ENCODE measurements at regions not wholly inside any gene's neighbourhood (a gene's known extent, or its start where the extent isn't known, plus 50 kb on each side); places are given as distances from the start of the nearest gene placed in this dataset.
"Not testable (repeated sequence)": the region's sequence is repeated elsewhere in the genome, so short reads cannot be mapped to it uniquely, and the experiment has no call there.

DNA sequence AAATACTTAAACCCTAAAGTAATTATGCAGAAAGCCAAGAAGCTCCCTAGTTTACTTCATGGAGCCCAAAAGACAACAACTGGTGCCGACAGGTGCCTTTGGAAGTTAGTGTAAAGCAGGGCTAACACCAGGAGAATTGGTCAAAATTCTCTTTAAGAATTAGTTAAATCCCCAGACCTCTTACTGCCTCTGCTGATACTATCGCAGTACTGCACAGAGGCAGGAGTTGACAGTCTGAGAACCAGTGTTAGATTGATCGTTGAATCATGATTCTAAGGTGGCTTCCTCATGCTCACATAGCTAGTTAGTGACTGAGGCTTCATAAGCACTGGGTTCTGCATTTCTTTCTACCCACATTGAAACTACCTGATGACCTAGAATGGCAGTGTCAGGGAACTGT lies 445.0 kb downstream of the XIRP2 start:
- no peaks in the 10 kb centered on the region for H3K4me1 Mint-ChIP-seq
- no peaks in the 10 kb centered on the region for H3K4me1 ChIP-seq (ENCODE audit: control insufficient read depth, insufficient read depth, low read length)
- WGBS (ENCODE audit: insufficient coverage), result 80% methylated on average over 3 of the region's 3 CpGs
- H3K36me3 Mint-ChIP-seq, result no peaks in the 10 kb centered on the region
- ATAC-seq (no peak), DNase-seq (no peak)
- intact Hi-C loops (cut with micrococcal nuclease), result no loop called here
- no peak for TF ChIP-seq CTCF (IDR thresholded peaks at IDR 0.05)
- H3K9me3 ChIP-seq (ENCODE audit: control insufficient read depth, insufficient read depth, low read length), result no peaks in the 10 kb centered on the region
- no peaks in the 10 kb centered on the region for H3K36me3 ChIP-seq (ENCODE audit: control insufficient read depth, insufficient read depth, low read length)
- H3K27me3 Mint-ChIP-seq (ENCODE audit: low read depth in 2 of 2), result no peaks in the 10 kb centered on the region
- no peak overlapping the region for H3K27ac Mint-ChIP-seq
- no peak overlapping the region for H3K27ac ChIP-seq (ENCODE audit: low read length)
- H3K27me3 ChIP-seq (ENCODE audit: control insufficient read depth, insufficient read depth, low read length), result no peaks in the 10 kb centered on the region
- no peak overlapping the region for H3K4me3 ChIP-seq (ENCODE audit: low read length)
- no peak overlapping the region for H3K4me3 Mint-ChIP-seq
- H3K9me3 Mint-ChIP-seq, result peaks cover 2 to 7% of the 10 kb centered on the region in 2 donors

DNA sequence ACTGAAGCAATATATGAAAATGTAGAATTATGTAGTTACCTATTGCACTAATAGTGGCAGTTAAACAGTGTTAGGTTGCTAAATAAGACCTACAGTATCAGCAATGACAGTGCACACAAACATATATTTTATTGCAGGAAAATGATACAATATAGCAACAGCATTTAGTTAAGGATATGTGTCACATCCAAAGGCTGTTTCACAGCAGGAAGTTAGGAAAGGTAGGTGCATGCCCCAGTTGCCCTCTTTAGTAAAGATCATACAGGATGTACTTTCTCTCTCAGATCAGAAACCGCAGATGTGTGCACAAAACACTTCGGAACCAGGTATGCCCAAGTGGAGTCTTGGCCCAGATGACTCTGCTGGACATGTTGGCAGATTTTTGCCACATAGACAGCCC lies 444.1 kb downstream of the XIRP2 start:
- no peaks in the 10 kb centered on the region for H3K4me1 ChIP-seq (ENCODE audit: control insufficient read depth, insufficient read depth, low read length)
- no peaks in the 10 kb centered on the region for H3K9me3 ChIP-seq (ENCODE audit: control insufficient read depth, insufficient read depth, low read length)
- Mint-ChIP-seq H3K27ac (no peak overlapping the region), H3K9me3 (peaks cover 2 to 7% of the 10 kb centered on the region in 2 donors), H3K27me3 (ENCODE audit: low read depth in 2 of 2) (no peaks in the 10 kb centered on the region), H3K36me3 (no peaks in the 10 kb centered on the region), H3K4me1 (no peaks in the 10 kb centered on the region), H3K4me3 (no peak overlapping the region)
- no peak for TF ChIP-seq CTCF (IDR thresholded peaks at IDR 0.05)
- no peak overlapping the region for H3K4me3 ChIP-seq (ENCODE audit: low read length)
- WGBS (ENCODE audit: insufficient coverage), result 82% methylated on average over 2 of the region's 2 CpGs
- no peak for DNase-seq
- intact Hi-C loops (cut with micrococcal nuclease), result no loop called here
- H3K27ac ChIP-seq (ENCODE audit: low read length), result no peak overlapping the region
- no peaks in the 10 kb centered on the region for H3K36me3 ChIP-seq (ENCODE audit: control insufficient read depth, insufficient read depth, low read length)
- no peak for ATAC-seq
- H3K27me3 ChIP-seq (ENCODE audit: control insufficient read depth, insufficient read depth, low read length), result no peaks in the 10 kb centered on the region

GRCh38 chr2:167331636-167332232 lies 443.5 kb downstream of the XIRP2 start:
- H3K9me3 Mint-ChIP-seq, result peaks cover 2 to 7% of the 10 kb centered on the region in 2 donors
- Histone ChIP-seq H3K4me1 (ENCODE audit: control insufficient read depth, insufficient read depth, low read length) (no peaks in the 10 kb centered on the region), H3K4me3 (ENCODE audit: low read length) (no peak overlapping the region), H3K27ac (ENCODE audit: low read length) (no peak overlapping the region), H3K27me3 (ENCODE audit: control insufficient read depth, insufficient read depth, low read length) (no peaks in the 10 kb centered on the region), H3K9me3 (ENCODE audit: control insufficient read depth, insufficient read depth, low read length) (no peaks in the 10 kb centered on the region), H3K36me3 (ENCODE audit: control insufficient read depth, insufficient read depth, low read length) (no peaks in the 10 kb centered on the region)
- H3K27me3 Mint-ChIP-seq (ENCODE audit: low read depth in 2 of 2), result no peaks in the 10 kb centered on the region
- DNase-seq (no peak), ATAC-seq (no peak)
- no peak for TF ChIP-seq CTCF (IDR thresholded peaks at IDR 0.05)
- intact Hi-C loops (cut with micrococcal nuclease), result no loop called here
- H3K36me3 Mint-ChIP-seq, result no peaks in the 10 kb centered on the region
- no peak overlapping the region for H3K27ac Mint-ChIP-seq
- 87% methylated on average over 5 of the region's 5 CpGs for WGBS (ENCODE audit: insufficient coverage)
- no peak overlapping the region for H3K4me3 Mint-ChIP-seq
- no peaks in the 10 kb centered on the region for H3K4me1 Mint-ChIP-seq

DNA sequence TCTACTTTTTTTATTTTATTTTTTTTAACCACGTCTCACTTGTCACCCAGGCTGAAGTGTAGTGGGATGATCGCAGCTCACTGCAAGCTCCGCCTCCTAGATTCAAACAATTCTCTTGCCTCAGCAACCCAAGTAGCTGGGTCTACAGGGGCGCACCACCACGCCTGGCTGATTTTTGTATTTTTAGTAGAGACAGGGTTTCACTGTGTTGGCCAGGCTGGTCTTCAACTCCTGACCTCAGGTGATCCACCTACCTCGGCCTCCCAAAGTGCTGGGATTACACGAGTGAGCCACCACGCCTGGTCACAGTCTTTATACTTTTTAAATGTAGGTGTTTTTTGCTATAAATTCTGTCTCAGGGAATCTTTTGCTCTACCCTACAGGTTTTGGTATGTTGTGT lies 440.5 kb downstream of the XIRP2 start:
- DNase-seq; H3K4me3 ChIP-seq (ENCODE audit: low read length); ATAC-seq; H3K4me1 ChIP-seq (ENCODE audit: control insufficient read depth, insufficient read depth, low read length); intact Hi-C loops (cut with micrococcal nuclease); H3K27me3 Mint-ChIP-seq (ENCODE audit: low read depth in 2 of 2); H3K9me3 Mint-ChIP-seq; H3K27ac Mint-ChIP-seq; H3K4me3 Mint-ChIP-seq; H3K27me3 ChIP-seq (ENCODE audit: control insufficient read depth, insufficient read depth, low read length); H3K36me3 ChIP-seq (ENCODE audit: control insufficient read depth, insufficient read depth, low read length); H3K9me3 ChIP-seq (ENCODE audit: control insufficient read depth, insufficient read depth, low read length); H3K4me1 Mint-ChIP-seq; H3K27ac ChIP-seq (ENCODE audit: low read length); H3K36me3 Mint-ChIP-seq: not testable (repeated sequence)
- over 99% methylated on average over 6 of the region's 8 CpGs for WGBS (ENCODE audit: insufficient coverage)
